Hematopoietic multipotent progenitor cell treated with erythropoietin and hydrocortisone succinate and interleukin-3 and kit ligand, for 6 days (in vitro differentiated cells): ENCODE measurements at regions not wholly inside any gene's neighbourhood (a gene's known extent, or its start where the extent isn't known, plus 50 kb on each side); places are given as distances from the start of the nearest gene placed in this dataset.

Source experiments
- DNase-seq: peaks from one replicate; pipeline ENCODE4 v3.0.0-alpha.2; 2015

- DNase-seq = no peak
Observed at GRCh38 chr4:83692028-83692427, 156.1 kb downstream of the GPAT3 start.

DNA sequence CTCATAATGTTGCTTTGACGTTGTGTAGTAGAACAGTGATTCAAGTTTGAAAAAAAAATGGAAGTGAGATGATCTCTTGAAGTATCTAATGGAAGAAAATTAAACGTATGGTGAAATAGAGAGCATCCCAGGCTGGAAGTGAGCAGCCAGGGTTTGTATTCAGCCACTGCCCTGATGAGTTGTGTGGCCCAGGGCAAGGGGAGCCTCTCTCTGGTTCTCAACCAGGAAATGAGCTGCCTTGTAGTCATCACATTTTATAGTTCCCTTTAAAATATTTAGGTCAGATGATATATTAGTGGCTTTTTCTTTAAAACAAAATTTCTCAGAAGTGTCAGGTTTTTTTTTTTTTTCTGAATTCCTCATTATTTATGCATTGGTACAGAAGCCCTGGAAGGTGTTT lies 150.3 kb downstream of the GPAT3 start:
- DNase-seq = no peak

GRCh38 chr4:83679692-83680091 lies 143.8 kb downstream of the GPAT3 start:
- DNase-seq = peak; percentile 9

DNA sequence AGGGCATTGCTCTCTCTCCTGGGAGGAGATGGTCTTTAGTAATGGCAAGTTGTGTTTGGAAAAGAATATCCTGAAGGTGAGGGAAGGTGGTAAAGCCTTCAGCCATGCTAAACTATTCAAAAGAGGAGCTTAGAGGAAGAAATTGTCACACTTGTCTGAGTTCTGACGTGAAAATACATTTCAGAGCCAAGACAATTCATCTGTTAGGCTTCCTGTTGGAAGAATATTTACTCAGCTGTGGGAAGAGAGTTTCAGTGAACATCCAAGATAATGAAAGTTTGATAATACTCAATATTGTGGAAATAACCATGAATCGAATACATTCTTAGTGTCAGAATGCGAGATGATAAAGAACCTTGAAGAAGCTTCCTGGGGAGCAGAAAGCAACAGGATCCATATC lies 143.3 kb downstream of the GPAT3 start:
- no peak for DNase-seq

- DNase-seq = no peak
Observed at GRCh38 chr4:83677656-83678055, 141.7 kb downstream of the GPAT3 start.

GRCh38 chr4:83664741-83665140 lies 128.8 kb downstream of the GPAT3 start:
- no peak for DNase-seq

DNA sequence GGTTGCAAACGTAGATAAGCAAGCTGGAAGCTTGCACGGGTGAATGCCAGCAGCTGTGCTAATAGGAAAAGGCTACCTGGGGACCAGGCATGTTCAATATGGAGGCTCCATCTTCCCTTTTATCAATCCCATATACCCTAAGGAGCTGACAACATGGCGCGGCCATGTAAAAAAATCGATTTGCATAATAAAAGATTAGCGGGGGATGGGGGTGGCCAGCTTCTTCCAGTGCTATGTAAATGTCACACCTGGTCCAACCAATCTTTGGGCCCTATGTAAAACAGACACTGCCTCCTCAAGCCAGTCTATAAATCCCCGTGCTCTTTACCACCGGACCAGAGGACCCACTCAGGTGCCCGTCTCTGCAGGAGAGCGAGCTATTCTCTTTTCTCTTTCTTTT lies 128.2 kb downstream of the GPAT3 start:
- no peak for DNase-seq

GRCh38 chr4:83662204-83662603 lies 126.3 kb downstream of the GPAT3 start:
- no peak for DNase-seq

- no peak for DNase-seq
Observed at GRCh38 chr4:83661359-83661758, 125.5 kb downstream of the GPAT3 start.

- no peak for DNase-seq
Observed at GRCh38 chr4:83660578-83660977, 124.7 kb downstream of the GPAT3 start.

DNA sequence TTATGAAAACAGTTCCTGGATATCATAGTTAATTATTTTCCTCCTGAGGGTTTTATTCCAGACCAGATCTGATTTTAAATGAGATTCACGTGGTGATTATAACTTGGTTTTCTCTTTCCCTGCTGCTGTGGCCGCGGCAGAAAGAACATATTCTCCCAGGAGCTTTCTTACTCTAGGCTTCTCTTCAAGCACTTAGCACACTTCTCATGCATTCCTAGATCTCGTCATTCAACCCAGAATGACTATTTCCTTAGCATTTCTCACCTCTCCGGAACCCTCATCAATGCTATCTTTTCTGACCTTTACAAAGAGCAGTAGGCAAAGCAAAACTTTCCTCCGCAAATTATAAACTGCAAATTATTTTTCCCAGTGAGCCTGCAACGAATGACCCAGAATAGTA lies 122.9 kb downstream of the GPAT3 start:
- DNase-seq = no peak

DNA sequence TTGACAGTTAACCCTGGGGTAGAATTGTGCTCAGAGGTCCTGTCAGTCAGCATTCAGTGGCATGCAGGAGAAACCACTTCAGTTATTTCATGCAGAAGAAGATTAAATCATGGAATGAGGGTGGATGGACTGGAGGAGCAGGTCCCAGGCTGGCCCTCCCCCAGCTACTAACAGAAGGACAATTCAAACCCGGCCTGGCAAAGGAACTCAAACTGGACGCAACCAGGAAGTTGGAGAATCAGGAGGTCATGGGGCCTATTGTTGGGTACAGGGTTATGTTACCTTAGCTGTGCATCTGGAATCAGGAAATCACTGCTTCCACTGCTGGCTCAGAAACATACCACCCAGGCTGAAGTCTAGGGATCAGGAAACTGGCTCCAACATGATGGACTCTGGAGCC lies 121.4 kb downstream of the GPAT3 start:
- DNase-seq = no peak
